IMR-90 (cell line): ENCODE measurements at regions not wholly inside any gene's neighbourhood (a gene's known extent, or its start where the extent isn't known, plus 50 kb on each side); places are given as distances from the start of the nearest gene placed in this dataset.

Experiments used
- ATAC-seq: fragments of 200-7000 bp; cut with Tn5 transposase; 2 replicates; pipeline ENCODE4 v1.9.1; 2020; ENCODE audit warnings: low read depth, mild to moderate bottlenecking, moderate library complexity
- BruUV-seq: library from RNA; stranded (reverse); fragments of 400-500 nt; replicated peaks from 2 replicates; lab custom pipeline; 2021; lab: Mats Ljungman, UMichigan
- CTCF ChIA-PET: fragments of 300-600 bp; formaldehyde crosslinking; extraction: SDS; loops from one replicate; lab custom pipeline; 2021; ENCODE audit warnings: antibody characterized with exemption; lab: Yijun Ruan, JAX
- POLR2A ChIA-PET: fragments of 300-600 bp; sonication (Branson Sonifier 250); formaldehyde crosslinking; loops from one replicate; lab custom pipeline; 2022; ENCODE audit warnings: antibody characterized with exemption; ENCODE audit not compliant: unreplicated experiment; lab: Charles Lee
- DNase-seq: peaks from one replicate; pipeline ENCODE4 v3.0.0; 2013
- H2AFZ ChIP-seq: replicated peaks from 2 replicates; pipeline ENCODE3; 2013; ENCODE audit warnings: low read length, mild to moderate bottlenecking; ENCODE audit not compliant: poor library complexity
- H2AK5ac ChIP-seq: 2 replicates; pipeline ENCODE4 v1.6.1; 2013; ENCODE audit warnings: low read depth, low read length, inconsistent platforms
- H2AK9ac ChIP-seq: replicated peaks from 2 replicates; pipeline ENCODE3; 2013; ENCODE audit warnings: mild to moderate bottlenecking, low read depth, low read length, moderate library complexity; ENCODE audit not compliant: poor library complexity
- H2BK120ac ChIP-seq: 2 replicates; pipeline ENCODE4 v1.6.1; 2013; ENCODE audit warnings: low read depth, low read length, inconsistent platforms
- H2BK15ac ChIP-seq: 3 replicates; pipeline ENCODE4 v1.6.1; 2013; ENCODE audit warnings: low read depth, low read length, inconsistent platforms
- H2BK20ac ChIP-seq: 2 replicates; pipeline ENCODE4 v1.6.1; 2013; ENCODE audit warnings: low read depth, mild to moderate bottlenecking, inconsistent platforms, low read length, moderate library complexity
- H2BK5ac ChIP-seq: 2 replicates; pipeline ENCODE4 v1.6.1; 2013; ENCODE audit warnings: mild to moderate bottlenecking, low read depth, low read length, inconsistent platforms; ENCODE audit not compliant: poor library complexity, severe bottlenecking
- H3K14ac ChIP-seq: replicated peaks from 2 replicates; pipeline ENCODE4 v1.6.1; 2013; ENCODE audit warnings: low read depth, low read length, inconsistent platforms
- H3K18ac ChIP-seq: 2 replicates; pipeline ENCODE4 v1.6.1; 2013; ENCODE audit warnings: low read depth, low read length, control low read depth
- H3K23ac ChIP-seq: 2 replicates; pipeline ENCODE4 v1.6.1; 2013; ENCODE audit warnings: low read depth, low read length, inconsistent platforms
- H3K27ac ChIP-seq: 2 replicates; pipeline ENCODE4 v1.5.1; 2013; ENCODE audit warnings: mild to moderate bottlenecking, control low read depth, low read length; ENCODE audit not compliant: insufficient read depth
- H3K27me3 ChIP-seq: 2 replicates; pipeline ENCODE4 v1.6.1; 2013; ENCODE audit warnings: low read length; ENCODE audit not compliant: control insufficient read depth, insufficient read depth
- H3K36me3 ChIP-seq: 2 replicates; pipeline ENCODE4 v1.6.1; 2013; ENCODE audit warnings: low read length, mixed read lengths; ENCODE audit not compliant: control insufficient read depth, insufficient read depth
- H3K4ac ChIP-seq: 2 replicates; pipeline ENCODE4 v1.6.1; 2013; ENCODE audit warnings: low read depth, low read length, inconsistent platforms
- H3K4me1 ChIP-seq: 2 replicates; pipeline ENCODE4 v1.6.1; 2013; ENCODE audit warnings: low read length, mixed read lengths; ENCODE audit not compliant: control insufficient read depth, insufficient read depth
- H3K4me2 ChIP-seq: 2 replicates; pipeline ENCODE4 v1.6.1; 2013; ENCODE audit warnings: low read depth, mild to moderate bottlenecking, control low read depth, low read length, moderate library complexity
- H3K4me3 ChIP-seq: 2 replicates; pipeline ENCODE4 v1.5.1; 2013; ENCODE audit warnings: low read depth, mild to moderate bottlenecking, control low read depth, low read length, moderate library complexity; ENCODE audit not compliant: insufficient read depth
- H3K56ac ChIP-seq: 2 replicates; pipeline ENCODE4 v1.6.1; 2013; ENCODE audit warnings: low read length, inconsistent platforms; ENCODE audit not compliant: insufficient read depth; ENCODE audit errors: extremely low read depth
- H3K79me1 ChIP-seq, 2 experiments: 2 replicates each; pipeline ENCODE4 v1.6.1; 2013; ENCODE audit warnings: low read length in 2 of 2, inconsistent platforms in 1 of 2, low read depth in 1 of 2
- H3K9ac ChIP-seq: 2 replicates; pipeline ENCODE4 v1.6.1; 2013; ENCODE audit warnings: low read depth, low read length, control low read depth
- H3K9me1 ChIP-seq: 2 replicates; pipeline ENCODE4 v1.6.1; 2013; ENCODE audit warnings: low read length, inconsistent platforms; ENCODE audit not compliant: insufficient read depth
- H3K9me3 ChIP-seq: 2 replicates; pipeline ENCODE4 v1.6.1; 2013; ENCODE audit warnings: low read length; ENCODE audit not compliant: control insufficient read depth, insufficient read depth
- H4K20me1 ChIP-seq: 2 replicates; pipeline ENCODE4 v1.6.1; 2013; ENCODE audit warnings: low read length, inconsistent platforms; ENCODE audit not compliant: insufficient read depth
- H4K5ac ChIP-seq: 2 replicates; pipeline ENCODE4 v1.6.1; 2013; ENCODE audit warnings: mild to moderate bottlenecking, low read depth, low read length, control low read depth
- H4K8ac ChIP-seq, 2 experiments: 2 replicates each; pipeline ENCODE4 v1.6.1; 2013; ENCODE audit warnings: low read depth in 2 of 2, low read length in 2 of 2, control low read depth in 1 of 2, inconsistent platforms in 1 of 2
- H4K91ac ChIP-seq: 2 replicates; pipeline ENCODE4 v1.6.1; 2013; ENCODE audit warnings: low read depth, low read length, inconsistent platforms; ENCODE audit not compliant: insufficient read depth
- CEBPB ChIP-seq: IDR thresholded peaks from 2 replicates; pipeline ENCODE4 v1.6.1; 2012; ENCODE audit warnings: low read depth, low read length, improper control_type of control experiment
- ELK1 ChIP-seq: fragments of 150-350 bp; IDR thresholded peaks from 2 replicates; pipeline ENCODE4 v1.6.1; 2016; ENCODE audit warnings: low read depth, mild to moderate bottlenecking, low read length, moderate library complexity, borderline replicate concordance
- FOS ChIP-seq: fragments of 150-350 bp; IDR thresholded peaks from 2 replicates; pipeline ENCODE4 v1.6.1; 2016; ENCODE audit warnings: low read depth, low read length
- MAFK ChIP-seq: IDR thresholded peaks from 2 replicates; pipeline ENCODE4 v1.6.1; 2012; ENCODE audit warnings: low read depth, low read length, improper control_type of control experiment
- MAZ ChIP-seq: IDR thresholded peaks from 2 replicates; pipeline ENCODE4 v1.6.1; 2012; ENCODE audit warnings: low read depth, mild to moderate bottlenecking, low read length, improper control_type of control experiment, moderate library complexity, borderline replicate concordance
- WGBS, 2 experiments: methylation state at CpG; one replicate each; pipeline versions ENCODE4 v1.1.5 to v1.1.7; 2013; ENCODE audit warnings: missing lambda C conversion rate in 2 of 2; ENCODE audit not compliant: insufficient read length in 1 of 2; ENCODE audit errors: extremely low coverage in 2 of 2; 5-methylcytosine and 5-hydroxymethylcytosine counted together
- dilution Hi-C: fragments of 300-500 bp; cut with HindIII; formaldehyde crosslinking; loops from one replicate; pipeline ENCODE4 v1.14.3; 2018; ENCODE audit warnings: low sequenced_read_pairs; ENCODE audit not compliant: unreplicated experiment
- in situ Hi-C: fragments of 300-500 bp; cut with MboI; formaldehyde crosslinking; loops from 3 replicates; pipeline ENCODE4 v1.14.3; 2019; ENCODE audit warnings: low sequenced_read_pairs, inconsistent platforms, mixed read lengths
- intact Hi-C: fragments of 100-400 bp; cut with micrococcal nuclease; formaldehyde crosslinking; loops from 2 replicates; pipeline ENCODE4 v1.10.0; 2022

- Histone ChIP-seq H2AK5ac (peak overlapping the region; percentile 76), H4K91ac (peak overlapping the region; percentile 86), H4K5ac (peak overlapping the region; percentile 99), H3K23ac (peak overlapping the region; percentile 78), H2AFZ (peak overlapping the region; percentile 58), H2BK5ac (peak overlapping the region; percentile 98), H3K18ac (peak overlapping the region; percentile 99), H2BK15ac (peak overlapping the region; percentile 93), H4K8ac (peak overlapping the region; percentile 87 to 94), H3K79me1 (peaks cover 0 to 41% of the 10 kb centered on the region in 2 experiments; a peak in 2 of 4 replicates), H3K9me1 (peaks cover 14% of the 10 kb centered on the region), H3K4me1 (peaks cover 31% of the 10 kb centered on the region), H3K4me2 (peak overlapping the region; percentile 58; the same call in 1 of the 2 replicates), H2BK120ac (peak overlapping the region; percentile 93), H3K9me3 (no peaks in the 10 kb centered on the region), H3K9ac (peak overlapping the region; percentile 7; the same call in 1 of the 2 replicates), H3K36me3 (no peaks in the 10 kb centered on the region), H3K27me3 (no peaks in the 10 kb centered on the region), H2BK20ac (peak overlapping the region; percentile 95), H3K56ac (peak overlapping the region; percentile 36), H3K4me3 (no peak overlapping the region), H3K14ac (peak overlapping the region; percentile 63), H2AK9ac (peak overlapping the region; percentile 82), H3K4ac (peak overlapping the region; percentile 86), H4K20me1 (no peaks in the 10 kb centered on the region), H3K27ac (peak overlapping the region; percentile 61)
- BruUV-seq = no TSS peak
- intact Hi-C loops (loop anchor here (5.0 kb wide), 1 partner anchor 38 kb away; no protein-coding TSS in a partner anchor), dilution Hi-C loops (no loop called here), in situ Hi-C loops (no loop called here)
- DNase-seq = peak; percentile 84
- 40% methylated on average over 1 of the region's 6 CpGs; no CpG with 5 or more reads in 1 of the 2 experiments for WGBS, 2 experiments
- ChIA-PET CTCF (interaction anchor here (0.8 to 0.9 kb wide), 2 partner anchors 14 to 184 kb away, joined by 3 to 4 read pairs; no protein-coding TSS in a partner anchor), POLR2A (no interaction called here)
- peak; percentile 11 for ATAC-seq
- TF ChIP-seq FOS (peak; percentile 31; the same call in 1 of the 2 replicates), CEBPB (peak; percentile 27; the same call in 1 of the 2 replicates), MAZ (no peak), ELK1 (no peak), MAFK (peak; percentile 30; the same call in 1 of the 2 replicates)
These were observed 189.5 kb upstream of the HMGA2 start for GRCh38 chr12:65634626-65635331.
